Upper lobe of right lung (tissue), 1 donor: ENCODE measurements at regions not wholly inside any gene's neighbourhood (a gene's known extent, or its start where the extent isn't known, plus 50 kb on each side); places are given as distances from the start of the nearest gene placed in this dataset.

Experiments
- ATAC-seq: fragments of 200-7000 bp; cut with Tn5 transposase; one replicate; pipeline ENCODE4 v1.9.1; 2020; ENCODE audit warnings: mild to moderate bottlenecking, moderate library complexity
- DNase-seq: peaks from one replicate; pipeline ENCODE4 v3.0.0-alpha.2; 2020
- H3K27ac ChIP-seq: fragments of 200-600 bp; one replicate; pipeline ENCODE4 v1.8.0; 2022
- H3K27me3 ChIP-seq: fragments of 200-600 bp; one replicate; pipeline ENCODE4 v1.8.0; 2022; ENCODE audit warnings: mild to moderate bottlenecking
- H3K36me3 ChIP-seq: fragments of 200-600 bp; one replicate; pipeline ENCODE4 v1.8.0; 2022
- H3K4me1 ChIP-seq: fragments of 200-600 bp; one replicate; pipeline ENCODE4 v1.8.0; 2022
- H3K4me3 ChIP-seq: fragments of 200-600 bp; one replicate; pipeline ENCODE4 v1.8.0; 2022; ENCODE audit warnings: mild to moderate bottlenecking
- H3K9me3 ChIP-seq: fragments of 200-600 bp; one replicate; pipeline ENCODE4 v1.8.0; 2022
- intact Hi-C: fragments of 100-400 bp; cut with DNase I; formaldehyde crosslinking; loops from one replicate; pipeline ENCODE4 v1.11.0; 2022
- TF ChIP-seq, protein P1 (sequence below): fragments of 200-600 bp; IDR thresholded peaks from one replicate; pipeline ENCODE4 v1.8.0; 2022; ENCODE audit warnings: antibody characterized with exemption
- donor health status: DM: no; HTN: yes; CAD: no; lungs with severe emphysema.

DNA sequence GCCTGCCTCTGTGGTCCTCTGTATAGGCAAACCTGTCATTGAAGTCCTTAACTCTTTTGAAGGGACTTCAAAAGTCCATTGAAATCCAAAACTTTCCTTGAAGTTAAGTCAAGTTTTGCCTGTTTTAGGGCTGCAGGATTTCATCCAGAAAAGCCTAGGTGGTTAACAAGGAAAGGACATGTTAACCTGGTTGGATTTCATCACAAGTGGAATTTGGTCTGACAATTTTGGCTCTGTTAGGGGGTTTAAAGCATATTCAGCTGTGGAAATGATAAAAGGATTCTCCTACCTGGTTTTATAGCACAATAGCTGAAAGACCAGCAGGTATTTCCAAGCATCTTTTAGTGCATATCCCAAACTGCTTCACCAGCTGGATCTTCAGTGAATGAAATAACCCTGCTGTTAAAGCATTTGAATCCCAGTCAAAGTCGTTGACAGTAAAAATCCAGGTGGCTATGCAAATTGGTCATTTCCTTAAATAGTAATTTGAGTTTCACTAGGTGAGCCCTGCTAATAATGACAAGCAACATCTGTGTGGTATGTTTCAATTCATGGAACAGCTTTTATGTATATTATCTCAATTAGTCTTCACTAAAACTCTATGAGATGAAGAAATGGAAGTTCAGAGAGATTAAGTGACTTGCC is 400.5 kb downstream of the ETNK1 start:
- no peak for DNase-seq
- TF ChIP-seq, protein P1, sequence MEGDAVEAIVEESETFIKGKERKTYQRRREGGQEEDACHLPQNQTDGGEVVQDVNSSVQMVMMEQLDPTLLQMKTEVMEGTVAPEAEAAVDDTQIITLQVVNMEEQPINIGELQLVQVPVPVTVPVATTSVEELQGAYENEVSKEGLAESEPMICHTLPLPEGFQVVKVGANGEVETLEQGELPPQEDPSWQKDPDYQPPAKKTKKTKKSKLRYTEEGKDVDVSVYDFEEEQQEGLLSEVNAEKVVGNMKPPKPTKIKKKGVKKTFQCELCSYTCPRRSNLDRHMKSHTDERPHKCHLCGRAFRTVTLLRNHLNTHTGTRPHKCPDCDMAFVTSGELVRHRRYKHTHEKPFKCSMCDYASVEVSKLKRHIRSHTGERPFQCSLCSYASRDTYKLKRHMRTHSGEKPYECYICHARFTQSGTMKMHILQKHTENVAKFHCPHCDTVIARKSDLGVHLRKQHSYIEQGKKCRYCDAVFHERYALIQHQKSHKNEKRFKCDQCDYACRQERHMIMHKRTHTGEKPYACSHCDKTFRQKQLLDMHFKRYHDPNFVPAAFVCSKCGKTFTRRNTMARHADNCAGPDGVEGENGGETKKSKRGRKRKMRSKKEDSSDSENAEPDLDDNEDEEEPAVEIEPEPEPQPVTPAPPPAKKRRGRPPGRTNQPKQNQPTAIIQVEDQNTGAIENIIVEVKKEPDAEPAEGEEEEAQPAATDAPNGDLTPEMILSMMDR: no peak
- H3K4me3 ChIP-seq: no peak overlapping the region
- H3K9me3 ChIP-seq: no peaks in the 10 kb centered on the region
- ATAC-seq: no peak
- no peak overlapping the region for H3K27ac ChIP-seq
- intact Hi-C loops: no loop called here
- H3K4me1 ChIP-seq: no peaks in the 10 kb centered on the region
- no peaks in the 10 kb centered on the region for H3K36me3 ChIP-seq
- H3K27me3 ChIP-seq: no peaks in the 10 kb centered on the region

DNA sequence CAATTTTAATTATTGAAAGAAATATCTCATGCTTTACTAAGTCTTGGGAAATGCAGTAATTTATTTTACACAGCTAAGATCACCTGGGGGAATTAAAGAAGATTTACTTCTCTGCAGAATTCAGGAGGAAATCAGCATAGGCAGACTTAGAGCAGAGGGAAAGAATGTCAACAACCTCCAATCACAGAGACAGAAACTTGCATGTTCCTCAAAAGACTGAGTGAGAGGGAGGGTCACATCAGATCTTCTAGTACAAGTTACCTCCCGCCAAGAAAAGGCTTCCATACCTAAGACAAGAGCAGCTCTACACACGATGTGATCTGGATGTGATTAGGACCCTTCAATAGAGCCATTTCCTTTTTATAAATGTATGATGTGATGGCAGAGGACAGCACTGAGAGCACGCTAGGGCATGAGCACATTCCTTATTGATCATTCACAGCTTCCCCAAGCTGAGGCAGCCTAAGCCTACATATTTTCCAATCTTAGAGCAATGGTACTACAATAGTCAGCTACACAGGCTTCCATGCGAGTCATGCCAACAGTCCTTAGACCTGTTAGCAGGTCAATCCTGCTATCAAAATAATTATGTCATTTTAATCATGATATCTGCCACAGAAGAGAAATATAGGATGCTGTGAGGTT is 403.3 kb downstream of the ETNK1 start:
- Histone ChIP-seq H3K4me3 (no peak overlapping the region), H3K4me1 (no peaks in the 10 kb centered on the region), H3K9me3 (no peaks in the 10 kb centered on the region), H3K36me3 (no peaks in the 10 kb centered on the region), H3K27ac (no peak overlapping the region), H3K27me3 (no peaks in the 10 kb centered on the region)
- no peak for DNase-seq
- intact Hi-C loops: no loop called here
- no peak for ATAC-seq
- TF ChIP-seq, protein P1: no peak

DNA sequence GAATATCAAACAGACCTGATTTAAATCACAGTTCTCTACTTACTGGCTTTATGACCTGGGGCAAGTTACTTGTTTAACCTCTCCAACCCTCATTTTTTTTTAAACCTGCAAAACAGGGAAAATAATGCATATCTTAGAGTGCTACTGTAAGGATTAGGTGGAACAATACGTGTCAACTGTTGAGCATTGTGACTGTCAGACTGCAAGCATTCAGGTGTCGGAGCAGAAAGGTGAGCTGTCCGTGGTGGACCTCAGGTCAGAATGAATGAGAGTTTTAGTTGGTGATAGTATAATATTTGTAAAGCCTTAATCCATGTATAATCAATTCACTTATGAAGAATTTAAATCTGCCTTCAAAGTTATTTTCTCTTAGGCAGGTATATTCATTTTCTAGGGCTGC is 404.2 kb downstream of the ETNK1 start:
- Histone ChIP-seq H3K9me3 (no peaks in the 10 kb centered on the region), H3K36me3 (no peaks in the 10 kb centered on the region), H3K27ac (no peak overlapping the region), H3K27me3 (no peaks in the 10 kb centered on the region), H3K4me1 (no peaks in the 10 kb centered on the region), H3K4me3 (no peak overlapping the region)
- DNase-seq (no peak), ATAC-seq (no peak)
- TF ChIP-seq, protein P1: no peak
- intact Hi-C loops: no loop called here

DNA sequence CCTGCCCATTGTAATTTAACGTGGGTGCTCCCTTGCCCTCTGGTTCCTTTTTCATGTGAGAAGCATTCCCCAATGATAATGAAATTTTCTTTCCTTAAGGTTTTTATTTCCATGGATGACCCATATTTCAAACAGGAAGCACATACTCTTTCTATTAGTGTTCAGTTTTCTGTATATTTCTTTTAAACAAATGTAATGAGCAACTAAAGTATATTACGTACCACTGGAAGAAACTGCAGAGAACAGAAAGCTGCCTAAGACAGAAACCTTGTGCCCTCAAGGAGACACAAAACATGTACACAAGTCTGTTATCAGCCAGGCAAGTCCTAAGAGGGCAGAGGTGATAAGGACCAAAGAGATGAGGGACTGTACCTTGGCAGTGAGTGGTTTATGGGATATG is 414.9 kb downstream of the ETNK1 start:
- no peak for ATAC-seq
- H3K27me3 ChIP-seq: no peaks in the 10 kb centered on the region
- H3K4me1 ChIP-seq: no peaks in the 10 kb centered on the region
- TF ChIP-seq, protein P1: no peak
- DNase-seq: no peak
- H3K36me3 ChIP-seq: no peaks in the 10 kb centered on the region
- intact Hi-C loops: no loop called here
- H3K4me3 ChIP-seq: no peak overlapping the region
- no peak overlapping the region for H3K27ac ChIP-seq
- H3K9me3 ChIP-seq: no peaks in the 10 kb centered on the region

DNA sequence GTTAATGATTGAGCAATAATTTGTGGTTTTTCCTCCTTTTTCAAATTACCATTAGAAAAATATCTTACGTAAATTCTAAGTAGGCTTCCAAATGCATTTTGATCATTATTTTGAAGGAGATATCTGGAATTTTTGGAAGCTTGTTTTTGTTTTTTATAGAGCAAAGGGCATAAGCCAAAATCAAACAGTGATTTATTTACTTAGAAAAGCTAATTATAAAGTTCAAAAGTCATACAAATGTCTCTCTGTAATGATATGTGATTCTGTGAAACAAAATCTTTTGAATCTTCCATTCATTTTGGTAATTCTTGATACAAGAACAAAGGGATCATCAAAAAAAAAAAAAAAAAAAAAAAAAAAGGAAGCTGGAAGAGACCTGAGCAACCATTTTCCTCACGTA is 416.8 kb downstream of the ETNK1 start:
- Histone ChIP-seq H3K9me3 (no peaks in the 10 kb centered on the region), H3K36me3 (no peaks in the 10 kb centered on the region), H3K27me3 (no peaks in the 10 kb centered on the region), H3K27ac (no peak overlapping the region), H3K4me1 (no peaks in the 10 kb centered on the region), H3K4me3 (no peak overlapping the region)
- TF ChIP-seq, protein P1: no peak
- DNase-seq (no peak), ATAC-seq (no peak)
- intact Hi-C loops: no loop called here
